GM10266 (cell line): ENCODE measurements at regions not wholly inside any gene's neighbourhood (a gene's known extent, or its start where the extent isn't known, plus 50 kb on each side); places are given as distances from the start of the nearest gene placed in this dataset.
"Not testable (repeated sequence)": the region's sequence is repeated elsewhere in the genome, so short reads cannot be mapped to it uniquely, and the experiment has no call there.

ENCODE experiments used
- DNase-seq: peaks from one replicate; pipeline ENCODE4 v3.0.0; 2012; ENCODE audit errors: extremely low spot score
- CTCF ChIP-seq: IDR thresholded peaks from 2 replicates; pipeline ENCODE4 v1.5.1; 2012; ENCODE audit warnings: mild to moderate bottlenecking, low read depth; ENCODE audit not compliant: control insufficient read depth, insufficient read depth; ENCODE audit errors: missing control alignments

DNA sequence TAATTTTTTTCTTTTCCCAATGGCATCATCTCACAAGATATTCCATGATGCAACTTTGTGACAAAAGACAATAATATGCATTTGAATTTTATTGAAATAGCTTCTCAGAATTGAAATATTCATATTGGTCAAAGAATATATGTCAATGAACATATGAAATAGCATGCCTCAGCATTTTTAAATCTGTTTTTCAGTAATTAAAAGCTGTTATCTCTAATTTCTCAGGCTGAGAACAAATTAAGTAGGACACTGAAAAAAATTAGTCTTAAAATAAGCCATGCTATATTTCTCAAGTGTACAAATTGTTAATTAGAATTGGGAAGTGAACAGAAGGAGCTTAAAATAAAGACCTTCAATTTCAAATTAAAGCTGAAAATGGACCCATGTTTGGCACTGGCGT, 570.1 kb downstream of the MFSD1 start:
- no peak for TF ChIP-seq CTCF
- DNase-seq, result no peak

DNA sequence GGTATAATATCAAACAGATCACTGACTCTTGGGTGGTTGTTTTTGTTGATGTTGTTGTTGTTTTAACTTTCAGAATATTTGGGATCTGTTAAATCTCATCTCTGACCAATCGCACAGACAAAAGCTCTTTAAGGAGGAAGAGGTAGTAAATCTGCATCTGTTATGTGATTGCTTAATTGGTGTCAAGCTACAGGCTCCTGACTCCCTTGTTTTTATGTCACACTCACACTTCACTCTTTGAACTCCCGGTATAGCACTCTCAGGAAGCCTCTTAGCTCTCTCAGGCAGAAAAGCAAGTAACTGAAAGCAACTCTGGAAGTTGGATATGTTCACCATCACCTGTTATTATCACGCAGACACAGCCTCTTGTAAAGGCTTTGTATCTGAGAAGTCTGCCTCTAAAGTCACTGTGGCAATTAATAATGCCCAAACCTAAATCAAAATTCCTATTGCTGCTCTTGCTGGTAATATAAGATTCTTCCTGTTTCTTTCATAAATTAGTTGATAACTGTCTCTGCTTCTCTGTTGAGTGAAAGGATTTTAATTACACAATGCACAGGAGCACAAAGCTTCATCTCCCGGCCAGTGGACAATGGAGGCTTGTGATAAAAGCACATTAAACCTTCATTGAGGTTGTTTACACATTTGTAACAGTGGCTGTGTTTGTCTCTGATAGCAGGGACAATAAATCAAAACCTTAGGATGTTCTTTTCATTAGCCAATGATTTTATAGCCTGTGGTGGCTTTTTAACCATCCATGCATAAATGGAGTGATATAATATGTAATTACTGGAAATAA, 576.7 kb downstream of the MFSD1 start:
- TF ChIP-seq CTCF, result no peak
- no peak for DNase-seq

DNA sequence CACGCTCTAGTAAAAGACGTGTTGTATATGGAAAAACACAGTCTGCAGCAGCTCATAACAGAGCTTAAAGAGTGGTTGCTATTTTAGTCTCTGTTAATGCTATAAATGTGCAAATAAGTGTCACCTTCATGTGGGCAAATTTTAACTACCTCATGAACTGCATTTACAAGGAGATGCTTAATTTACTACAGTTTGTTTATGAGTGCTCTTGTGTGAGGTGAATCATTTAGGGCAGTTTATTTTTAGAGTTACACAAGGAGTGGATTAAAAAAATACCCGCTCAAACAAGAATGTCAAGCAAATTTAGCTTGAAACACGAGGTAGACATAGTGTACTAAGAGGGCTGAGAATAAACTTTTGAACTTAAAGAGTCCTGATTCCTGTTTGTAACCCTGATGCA, 579.0 kb downstream of the MFSD1 start:
- DNase-seq, result no peak
- no peak for TF ChIP-seq CTCF

DNA sequence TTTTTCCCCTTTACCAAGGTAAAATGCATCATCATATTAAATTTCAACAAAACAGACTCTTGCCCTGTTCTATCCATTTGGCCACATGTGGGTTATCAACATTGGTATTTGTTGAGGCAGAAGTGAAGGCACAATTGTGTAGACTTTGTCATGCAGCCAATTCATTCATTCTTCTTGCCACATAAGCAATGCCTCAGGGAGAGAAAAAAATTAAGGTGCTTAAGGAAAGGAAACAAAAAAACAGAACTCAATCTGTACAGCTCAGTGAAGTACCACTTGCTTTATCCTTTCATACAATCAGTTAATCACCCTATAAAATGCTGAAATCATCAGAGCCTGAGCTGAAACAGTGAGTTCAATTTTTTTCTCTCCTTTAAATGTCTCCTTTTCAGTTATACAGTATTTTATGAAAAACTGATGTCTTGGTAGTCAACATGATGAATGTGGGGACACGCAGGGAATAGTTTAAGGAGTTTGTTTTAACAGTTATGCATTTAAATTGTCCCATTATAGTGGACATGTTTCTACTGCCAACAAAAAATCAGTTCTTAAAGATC, 588.9 kb downstream of the MFSD1 start:
- no peak for TF ChIP-seq CTCF
- no peak for DNase-seq

DNA sequence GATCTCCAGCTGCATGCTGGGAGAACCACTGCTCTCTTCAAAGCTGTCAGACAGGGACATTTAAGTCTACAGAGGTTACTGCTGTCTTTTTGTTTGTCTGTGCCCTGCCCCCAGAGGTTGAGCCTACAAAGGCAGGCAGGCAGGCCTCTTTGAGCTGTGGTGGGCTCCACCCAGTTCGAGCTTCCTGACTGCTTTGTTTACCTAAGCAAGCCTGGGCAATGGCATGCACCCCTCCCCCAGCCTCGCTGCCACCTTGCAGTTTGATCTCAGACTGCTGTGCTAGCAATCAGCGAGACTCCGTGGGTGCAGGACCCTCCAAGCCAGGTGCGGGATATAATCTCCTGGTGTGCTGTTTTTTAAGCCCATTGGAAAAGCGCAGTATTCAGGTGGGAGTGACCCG, 591.0 kb upstream of the IL12A start:
- DNase-seq, result not testable (repeated sequence)

GRCh38 chr3:159401069-159401468, 587.6 kb upstream of the IL12A start:
- no peak for DNase-seq
- no peak for TF ChIP-seq CTCF

DNA sequence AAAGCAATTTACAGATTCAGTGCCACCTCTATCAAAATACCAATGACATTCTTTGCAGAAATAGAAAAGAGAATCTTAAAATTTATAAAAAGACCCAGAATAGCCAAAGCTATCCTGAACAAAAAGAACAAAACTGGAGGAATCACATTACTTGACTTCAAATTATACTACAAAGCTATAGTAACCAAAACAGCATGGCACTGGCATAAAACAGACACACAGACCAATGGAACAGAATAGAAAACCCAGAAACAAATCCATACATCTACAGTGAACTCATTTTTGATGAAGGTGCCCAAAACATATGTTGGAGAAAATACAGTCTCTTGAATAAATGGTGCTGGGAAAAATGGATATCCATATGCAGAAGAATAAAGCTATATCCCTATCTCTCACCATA, 578.9 kb upstream of the IL12A start:
- DNase-seq, result not testable (repeated sequence)

DNA sequence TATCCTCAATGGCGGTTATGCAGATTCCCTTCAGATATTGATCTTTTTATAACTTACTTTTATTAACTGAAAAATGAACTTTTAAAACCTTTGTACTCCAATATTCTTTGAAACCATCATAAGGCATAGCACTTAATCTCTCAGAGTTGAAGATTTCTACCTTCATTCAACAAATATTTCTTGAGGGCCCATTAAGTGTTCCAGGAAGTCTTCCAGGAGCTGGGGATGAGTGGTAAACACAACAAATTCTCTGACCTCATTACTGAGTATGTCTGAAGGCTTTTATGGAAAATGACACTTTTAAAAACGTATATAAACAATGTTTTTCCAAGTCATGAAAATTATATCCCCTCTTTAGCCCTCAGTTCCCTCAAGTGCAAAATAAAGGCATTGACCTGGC, 575.3 kb upstream of the IL12A start:
- no peak for TF ChIP-seq CTCF
- no peak for DNase-seq
